IPS DF 4.7 (cell line): ENCODE measurements at regions not wholly inside any gene's neighbourhood (a gene's known extent, or its start where the extent isn't known, plus 50 kb on each side); places are given as distances from the start of the nearest gene placed in this dataset.
"Not testable (repeated sequence)": the region's sequence is repeated elsewhere in the genome, so short reads cannot be mapped to it uniquely, and the experiment has no call there.

Experiments
- DNase-seq: peaks from one replicate; pipeline ENCODE4 v3.0.0-alpha.2; 2013; ENCODE audit warnings: low spot score; ENCODE audit errors: extremely low read depth

DNA sequence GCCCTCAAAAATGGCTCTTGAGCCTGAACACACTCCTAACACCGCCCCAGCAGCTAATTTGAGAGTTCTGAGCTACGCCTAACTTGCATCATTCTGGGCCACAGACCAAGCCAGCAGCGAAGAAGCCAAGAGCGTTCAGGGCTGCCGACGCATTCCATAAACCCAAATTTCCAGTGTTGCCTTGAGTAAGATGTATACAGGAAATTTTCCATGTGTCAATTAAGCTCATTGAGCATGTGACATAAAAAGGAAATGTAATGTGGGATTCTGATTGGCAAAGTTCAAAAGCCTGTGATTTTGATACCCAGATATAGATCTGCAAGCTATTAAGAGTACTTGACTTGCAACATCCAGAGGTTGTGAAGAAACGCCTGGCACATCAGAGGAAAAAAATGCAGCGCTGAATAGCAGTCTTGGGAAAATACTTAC, 148.6 kb upstream of the NR2F2 start:
- no peak for DNase-seq

DNA sequence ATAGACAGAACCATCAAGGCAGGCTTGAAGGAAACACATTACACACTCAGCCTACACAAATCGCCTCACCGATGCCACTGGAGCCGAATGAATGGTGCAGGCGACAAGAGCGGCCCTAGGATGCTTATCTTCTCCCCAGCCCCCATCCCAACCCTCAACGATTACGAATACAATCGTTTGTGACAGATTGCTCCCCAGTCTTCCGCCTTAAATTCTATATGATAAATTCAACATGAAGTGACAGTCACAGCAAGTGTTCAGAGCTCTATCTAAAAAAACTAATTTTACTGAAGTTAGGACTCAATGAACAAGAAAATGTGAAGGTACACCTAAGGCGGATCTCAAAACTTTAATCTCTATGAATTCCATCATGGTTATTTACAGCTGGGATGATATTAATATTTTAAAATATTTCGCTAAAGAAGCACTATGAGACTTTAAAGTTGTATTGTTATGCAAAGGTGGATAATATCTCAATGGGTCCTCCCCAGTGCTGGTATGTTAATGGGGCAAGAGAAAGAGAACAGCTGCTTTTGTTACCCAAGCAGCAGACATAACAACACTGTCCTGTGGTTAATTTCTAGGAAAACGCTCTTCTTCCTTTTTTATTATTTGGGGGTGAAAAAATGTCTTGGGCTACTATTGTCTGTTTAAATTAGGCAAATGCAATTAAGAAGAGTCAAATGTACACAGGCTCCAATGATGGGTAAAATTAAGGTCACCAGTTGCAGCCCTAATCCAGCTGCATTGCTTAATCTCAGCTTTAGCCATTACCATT, 147.6 kb upstream of the NR2F2 start:
- DNase-seq = no peak

DNA sequence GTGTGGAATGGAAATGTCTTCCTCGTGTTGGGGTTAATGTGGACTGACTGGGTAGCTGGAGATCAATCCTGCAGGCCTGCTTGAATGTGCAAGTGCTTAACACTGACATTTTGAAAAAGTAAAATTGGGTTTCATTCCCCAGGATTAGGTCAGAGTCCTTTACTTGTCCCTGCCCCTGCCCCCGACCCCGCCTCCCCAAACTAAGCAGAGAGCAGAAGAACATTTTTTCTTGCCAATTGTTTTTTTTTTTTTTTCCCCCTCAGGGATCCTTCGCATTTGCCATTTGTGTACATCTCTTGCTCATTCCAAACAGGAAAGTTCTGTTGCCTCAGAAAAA, 147.0 kb upstream of the NR2F2 start:
- no peak for DNase-seq

DNA sequence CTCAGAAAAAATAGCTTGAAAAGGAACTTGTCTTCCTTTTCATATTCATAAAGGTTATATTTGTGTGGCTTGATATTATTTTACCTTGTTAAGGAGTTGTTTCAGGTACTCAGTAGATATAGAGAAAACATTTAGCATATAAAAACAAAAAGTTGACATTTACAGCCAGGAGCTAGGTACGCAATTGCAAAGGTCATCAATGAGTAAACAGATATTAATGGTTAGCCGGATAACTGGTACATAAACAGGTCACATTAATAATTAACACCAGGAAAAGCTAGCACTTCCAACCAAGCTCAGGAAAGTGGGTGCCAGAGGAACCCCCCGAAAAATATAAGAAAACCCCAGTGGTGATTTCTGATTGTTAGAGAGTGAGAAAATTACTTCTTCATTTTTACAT, 146.6 kb upstream of the NR2F2 start:
- DNase-seq = no peak

DNA sequence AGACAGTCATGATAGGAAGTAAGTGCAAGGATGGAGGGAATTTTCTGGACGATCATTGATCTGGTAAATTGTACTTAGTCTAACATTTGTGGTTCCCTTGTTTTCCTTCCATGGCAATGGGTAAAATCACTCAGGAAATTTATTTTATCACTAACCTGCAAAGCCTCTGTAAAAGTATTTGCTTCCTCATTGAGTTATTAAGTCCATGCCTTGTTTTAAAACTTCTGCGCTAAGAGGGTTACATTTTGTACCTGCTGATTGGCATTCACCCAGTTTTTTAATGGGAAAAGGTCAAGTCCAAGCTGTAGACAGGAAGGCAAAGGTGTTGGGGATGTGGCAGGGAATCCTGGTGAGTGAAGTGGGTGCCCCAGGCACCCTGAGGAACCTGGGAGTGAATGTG, 146.2 kb upstream of the NR2F2 start:
- DNase-seq = no peak

DNA sequence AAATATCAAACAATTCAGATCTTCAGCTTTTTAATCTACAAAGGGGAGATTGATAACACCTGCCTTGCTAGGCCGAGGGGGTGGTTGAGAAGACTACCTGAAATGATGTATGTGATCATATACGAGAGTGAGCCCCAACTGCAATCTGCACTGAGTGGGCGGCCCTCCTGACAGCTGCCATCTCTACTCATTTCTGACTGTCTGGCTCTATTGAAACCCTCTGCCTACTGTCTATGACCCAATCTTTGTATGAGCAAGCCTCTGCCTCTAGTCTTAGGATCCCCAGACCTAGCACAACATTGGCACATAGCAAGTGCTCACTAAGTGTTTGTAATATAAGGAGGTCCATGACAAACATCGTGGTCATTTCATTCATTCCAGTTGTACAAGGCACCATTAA, 144.4 kb upstream of the NR2F2 start:
- no peak for DNase-seq

DNA sequence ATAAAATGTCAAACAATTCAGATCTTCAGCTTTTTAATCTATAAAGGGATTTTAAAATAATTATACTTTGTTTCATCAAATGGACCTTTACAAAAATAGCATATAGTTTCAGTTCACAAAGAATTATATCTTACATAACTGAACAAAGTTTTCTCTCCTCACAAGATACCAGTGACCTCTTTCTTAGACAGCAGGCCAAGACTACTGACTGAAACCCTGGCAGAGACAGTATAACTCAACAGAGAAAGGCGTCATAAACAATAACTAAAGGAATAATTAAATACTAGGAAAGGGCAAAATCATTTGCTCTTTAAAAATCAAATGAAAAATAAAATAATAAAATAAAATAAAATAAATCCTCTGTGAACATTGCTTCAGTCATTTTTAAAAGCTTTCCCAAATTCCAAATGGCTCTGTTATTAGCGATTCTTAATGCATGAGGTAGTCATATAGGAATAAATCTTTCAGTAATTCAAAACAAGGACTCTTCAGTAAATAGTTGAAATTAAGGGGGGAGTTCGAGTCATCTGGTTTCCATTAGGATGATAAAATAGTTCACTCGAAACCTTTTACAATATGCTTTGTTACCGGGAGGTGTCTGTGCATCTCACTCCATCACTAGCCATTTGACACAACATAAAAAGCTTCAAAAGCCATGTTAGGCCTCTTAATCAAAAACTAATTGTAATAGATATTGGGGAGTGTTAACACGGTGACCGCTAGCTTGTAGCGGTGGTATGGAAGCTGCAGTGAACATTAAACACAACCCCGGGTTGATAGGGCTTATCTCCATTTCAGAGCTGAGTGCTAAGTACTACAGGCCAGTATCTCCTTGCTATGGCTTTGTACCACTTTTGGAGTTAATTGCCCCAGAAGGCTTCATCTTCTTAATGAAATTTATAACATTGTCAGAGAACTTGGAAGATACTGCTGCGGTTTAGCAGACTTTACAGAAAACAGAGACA, 142.9 kb upstream of the NR2F2 start:
- no peak for DNase-seq

DNA sequence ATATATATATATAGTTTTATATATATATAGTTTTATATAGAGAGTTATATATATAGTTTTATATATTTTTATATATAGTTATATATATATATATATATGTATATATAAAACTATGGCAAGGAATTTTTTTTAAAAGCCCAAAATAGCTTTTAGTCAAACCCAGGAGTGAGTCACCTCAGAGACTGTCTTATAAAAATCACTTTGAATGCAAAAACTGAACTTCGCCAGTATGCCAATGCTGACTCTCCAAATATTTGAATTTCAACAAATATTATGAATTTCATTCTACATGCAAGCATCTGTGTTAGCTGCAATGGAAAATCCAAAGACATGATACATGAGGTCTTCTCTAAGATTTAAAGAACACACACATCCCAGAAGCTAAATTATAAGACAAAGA, 132.8 kb upstream of the NR2F2 start:
- DNase-seq = no peak

DNA sequence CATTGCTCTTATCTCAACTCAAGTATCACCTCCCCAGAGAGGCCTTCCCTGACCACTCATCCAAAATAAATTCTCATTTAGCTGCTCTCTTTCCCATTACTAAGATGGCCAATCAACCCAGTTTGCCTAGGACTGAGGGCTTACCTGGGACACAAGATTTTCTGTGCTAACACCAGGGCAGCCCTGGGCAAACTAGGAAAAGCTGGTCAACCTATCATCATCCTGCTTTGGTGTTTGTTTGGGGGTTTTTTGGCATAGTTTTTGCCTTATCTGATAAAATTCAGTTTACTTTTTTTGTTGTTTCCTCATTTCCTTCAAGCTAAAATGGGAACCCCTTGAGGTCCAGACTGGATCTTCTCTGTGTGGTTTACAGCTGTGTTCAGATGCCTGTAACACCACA, 131.4 kb upstream of the NR2F2 start:
- DNase-seq = no peak

DNA sequence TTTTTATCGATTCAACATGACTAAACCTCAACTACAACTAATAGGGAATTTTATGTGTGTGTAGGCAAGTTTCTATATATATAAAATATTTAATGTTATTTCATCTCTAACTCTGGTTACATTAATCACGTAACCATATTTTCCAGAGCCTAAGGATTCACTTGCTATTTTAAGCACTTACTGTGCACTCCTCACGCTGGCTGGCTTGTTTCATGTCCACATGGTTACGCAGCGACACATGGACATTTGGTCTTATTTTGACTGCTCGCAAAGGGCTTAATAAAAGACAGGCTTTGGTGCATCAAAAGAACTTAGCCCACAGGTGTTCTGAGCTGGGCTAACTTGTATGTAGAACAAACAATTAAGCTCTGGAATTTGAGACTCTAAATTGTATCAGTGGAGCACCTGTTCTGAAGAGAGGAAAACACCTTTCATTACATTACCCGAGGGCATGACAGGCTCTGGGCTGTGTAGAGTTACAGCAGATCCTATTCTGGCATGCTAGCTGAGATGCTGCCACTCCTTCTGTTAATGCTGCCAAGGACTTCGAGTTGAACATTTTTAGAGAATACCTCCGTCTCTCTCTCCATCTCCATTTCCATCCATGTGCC, 130.0 kb upstream of the NR2F2 start:
- DNase-seq = no peak

DNA sequence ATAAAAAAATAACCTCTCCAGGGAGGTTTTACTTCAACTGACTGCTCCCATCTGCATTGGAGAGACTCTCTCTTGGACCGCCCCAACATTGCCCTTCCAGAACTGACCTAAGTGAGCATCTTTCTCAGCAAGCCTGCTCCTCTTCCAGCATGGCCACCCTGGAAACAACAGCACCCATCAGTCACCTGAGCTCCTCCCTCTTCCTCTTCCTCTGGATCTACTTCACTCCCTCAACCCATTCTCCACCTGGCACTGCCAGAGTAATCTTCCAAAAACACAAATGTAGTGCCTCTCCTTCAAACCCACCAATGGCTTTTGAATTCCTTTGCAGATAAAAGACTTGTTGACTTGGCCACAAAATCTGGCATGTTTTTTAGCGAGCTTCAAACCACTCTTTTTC, 128.8 kb upstream of the NR2F2 start:
- no peak for DNase-seq

DNA sequence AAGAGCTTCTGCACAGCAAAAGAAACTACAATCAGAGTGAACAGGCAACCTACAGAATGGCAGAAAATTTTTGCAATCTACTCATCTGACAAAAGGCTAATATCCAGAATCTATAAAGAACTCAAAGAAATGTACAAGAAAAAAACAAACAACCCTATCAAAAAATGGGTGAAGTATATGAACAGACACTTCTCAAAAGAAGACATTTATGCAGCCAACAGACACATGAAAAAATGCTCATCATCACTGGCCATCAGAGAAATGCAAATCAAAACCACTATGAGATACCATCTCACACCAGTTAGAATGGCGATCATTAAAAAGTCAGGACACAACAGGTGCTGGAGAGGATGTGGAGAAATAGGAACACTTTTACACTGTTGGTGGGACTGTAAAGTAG, 124.9 kb upstream of the NR2F2 start:
- not testable (repeated sequence) for DNase-seq

DNA sequence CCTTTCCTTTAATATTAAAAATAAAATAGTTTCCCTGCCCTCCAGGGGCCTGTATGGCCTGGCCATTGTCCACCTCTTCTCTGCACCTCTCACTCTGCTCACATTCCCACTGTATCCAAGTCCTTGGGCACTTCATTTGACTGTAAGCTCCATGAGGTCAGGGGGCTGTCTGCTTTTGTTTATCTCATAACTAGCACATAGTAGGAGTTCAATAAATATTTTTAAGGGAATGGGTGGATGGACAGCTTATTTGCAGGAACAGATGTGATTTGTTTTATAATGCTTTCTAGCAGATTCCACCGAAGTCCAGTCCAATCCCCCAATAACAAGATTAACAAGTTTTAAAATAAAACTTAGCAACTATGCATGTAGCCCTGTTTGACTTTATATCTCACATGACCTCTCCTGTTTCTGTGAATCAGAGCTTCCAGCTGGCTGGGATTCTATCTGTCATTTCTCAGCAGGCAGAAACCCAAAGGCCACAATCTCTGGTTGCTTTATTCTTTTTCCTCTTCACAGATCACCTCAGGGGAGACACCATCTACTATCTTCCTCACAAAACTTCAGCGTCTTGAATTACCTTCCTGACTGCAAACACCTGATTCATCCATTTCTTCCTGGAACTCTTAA, 123.0 kb upstream of the NR2F2 start:
- DNase-seq = no peak

DNA sequence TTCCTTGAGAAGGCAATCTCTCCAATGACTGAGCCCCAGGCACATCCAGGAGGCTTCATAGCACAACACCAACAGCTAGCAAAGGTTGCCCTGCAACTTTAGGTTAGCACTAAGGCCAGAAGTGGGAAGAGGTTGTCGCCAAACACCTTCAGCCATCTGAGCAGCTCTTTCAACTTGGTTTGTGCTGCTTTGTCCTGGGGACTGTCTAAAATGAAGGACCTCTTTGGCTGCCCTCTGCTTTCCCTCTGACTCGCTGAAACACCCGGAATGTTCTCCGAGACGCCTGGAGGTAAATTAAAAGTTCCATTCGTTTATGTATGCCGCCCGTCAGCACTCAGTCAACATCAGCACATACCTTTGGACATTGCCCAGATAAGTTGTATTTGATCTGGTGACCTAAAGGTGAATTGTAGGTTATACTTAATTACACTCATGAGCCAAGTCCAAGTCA, 121.2 kb upstream of the NR2F2 start:
- no peak for DNase-seq

DNA sequence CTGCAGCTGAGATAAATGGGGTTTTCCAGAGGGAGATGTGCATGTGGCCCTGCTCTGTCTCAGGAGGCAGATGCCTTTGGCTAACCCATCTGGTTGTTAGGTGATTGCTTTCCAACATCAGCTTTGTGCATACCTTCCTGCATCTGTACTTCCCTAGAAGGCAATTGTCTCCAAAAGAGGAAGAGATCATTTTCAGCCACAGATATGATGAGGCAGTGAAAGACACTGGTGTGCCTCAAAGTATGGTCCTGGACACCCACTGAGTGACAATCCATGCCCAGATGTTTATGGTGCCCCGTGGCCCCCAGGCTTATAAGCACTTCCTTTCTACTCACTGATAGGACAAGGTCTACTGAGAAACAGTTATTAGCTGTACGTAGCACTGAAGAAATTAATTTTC, 117.5 kb upstream of the NR2F2 start:
- DNase-seq = no peak

DNA sequence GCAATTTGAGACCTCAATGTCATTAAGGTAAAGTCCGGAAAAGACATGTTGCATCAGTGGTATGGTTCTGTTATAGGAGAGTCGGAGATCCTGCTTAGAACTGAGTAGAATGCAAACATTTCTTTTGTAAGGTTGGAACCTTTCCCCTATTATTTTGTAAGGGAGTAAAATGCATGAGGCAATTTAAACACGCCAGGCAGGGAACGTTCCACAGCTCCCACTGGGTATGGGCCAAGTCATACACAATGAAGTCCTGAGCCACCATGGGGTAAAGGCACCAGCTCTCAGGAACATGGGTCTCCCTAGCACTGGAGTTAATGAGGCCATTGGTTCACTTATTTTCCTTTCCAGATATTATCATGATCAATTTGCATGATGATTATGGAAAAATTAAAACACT, 116.6 kb upstream of the NR2F2 start:
- no peak for DNase-seq

DNA sequence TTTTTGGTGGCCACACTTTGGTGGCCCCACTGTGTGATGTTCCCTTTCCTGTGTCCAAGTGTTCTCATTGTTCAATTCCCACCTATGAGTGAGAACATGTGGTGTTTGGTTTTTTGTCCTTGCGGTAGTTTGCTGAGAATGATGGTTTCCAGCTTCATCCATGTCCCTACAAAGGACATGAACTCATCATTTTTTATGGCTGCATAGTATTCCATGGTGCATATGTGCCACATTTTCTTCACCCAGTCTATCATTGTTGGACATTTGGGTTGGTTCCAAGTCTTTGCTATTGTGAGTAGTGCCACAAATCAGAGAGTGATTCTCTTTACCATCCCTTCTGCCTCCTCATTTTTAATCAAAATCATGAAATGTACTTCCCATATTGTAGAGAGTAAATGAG, 114.0 kb upstream of the NR2F2 start:
- not testable (repeated sequence) for DNase-seq

DNA sequence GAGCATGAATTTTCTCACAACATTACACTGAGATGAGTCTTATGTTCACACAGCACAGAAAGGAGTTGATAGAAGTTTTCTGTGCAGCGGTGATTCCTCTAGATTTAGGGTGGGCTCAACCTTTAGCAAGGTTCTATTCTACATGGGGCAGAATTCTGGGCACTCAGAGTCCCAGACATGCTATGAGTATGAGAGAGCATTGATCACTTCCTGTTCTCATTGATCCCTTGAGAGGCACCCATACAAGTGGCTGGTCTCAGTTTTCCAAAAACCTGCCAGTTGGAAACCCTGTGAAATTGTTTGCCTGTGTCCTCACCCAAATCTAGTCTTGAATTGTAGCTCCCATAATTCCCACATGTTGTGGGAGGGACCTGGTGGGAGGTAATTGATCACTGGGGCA, 112.5 kb upstream of the NR2F2 start:
- no peak for DNase-seq

DNA sequence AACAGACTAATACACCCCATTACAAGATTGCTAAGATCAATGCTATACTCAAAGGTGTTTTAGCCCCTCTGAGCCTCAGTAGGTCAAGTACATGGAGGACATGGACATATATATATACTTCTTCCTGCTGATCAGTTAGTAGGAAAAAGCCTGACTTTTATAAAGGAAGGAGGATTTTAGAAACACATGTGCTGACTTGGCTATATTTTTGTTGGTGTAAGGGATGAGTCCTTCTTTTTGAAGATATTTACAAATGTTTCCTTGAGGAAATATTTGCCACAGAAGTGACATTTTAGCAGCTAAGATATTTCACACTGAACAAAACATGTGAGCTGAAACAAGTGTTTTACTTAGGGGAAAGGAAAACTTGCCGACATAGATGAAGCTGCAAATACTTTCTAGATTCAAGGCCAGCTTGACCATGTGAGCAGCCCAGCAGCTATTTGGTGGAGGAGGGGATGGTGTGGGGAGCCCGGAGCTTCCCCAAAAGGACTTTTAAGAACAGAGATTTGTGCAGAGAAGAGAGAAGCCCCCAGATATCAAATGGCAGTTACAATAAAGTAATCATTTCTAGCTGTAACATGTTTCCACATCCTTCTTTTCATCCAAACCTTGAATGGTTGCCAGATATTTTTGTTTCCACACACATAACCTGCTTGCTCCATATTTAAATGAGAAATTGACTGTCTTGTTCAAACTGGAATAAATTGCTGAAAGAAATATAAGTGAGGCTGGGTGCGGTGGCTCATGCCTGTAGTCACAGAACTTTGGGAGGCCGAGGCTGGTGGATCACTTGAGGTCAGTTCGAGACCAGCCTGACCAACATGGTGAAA, 111.7 kb upstream of the NR2F2 start:
- DNase-seq = no peak

DNA sequence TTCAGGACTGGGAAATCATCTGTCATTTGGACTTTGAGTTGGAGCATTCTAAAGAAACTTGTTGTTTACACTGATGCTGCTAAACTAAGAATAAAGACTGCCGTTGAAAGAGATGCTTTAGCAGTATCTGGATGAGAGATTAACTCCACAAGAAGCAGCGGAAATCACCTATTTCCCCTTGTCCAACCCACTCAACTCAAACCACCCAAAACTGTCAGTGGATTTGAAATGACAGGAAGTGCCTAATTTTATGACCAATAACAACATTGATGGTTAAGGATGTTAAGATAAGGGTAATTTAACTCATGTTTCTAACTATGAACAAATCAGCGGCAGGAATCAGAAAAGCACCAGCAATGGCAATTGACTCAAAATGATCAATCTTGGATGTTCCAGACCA, 110.8 kb upstream of the NR2F2 start:
- DNase-seq = no peak

DNA sequence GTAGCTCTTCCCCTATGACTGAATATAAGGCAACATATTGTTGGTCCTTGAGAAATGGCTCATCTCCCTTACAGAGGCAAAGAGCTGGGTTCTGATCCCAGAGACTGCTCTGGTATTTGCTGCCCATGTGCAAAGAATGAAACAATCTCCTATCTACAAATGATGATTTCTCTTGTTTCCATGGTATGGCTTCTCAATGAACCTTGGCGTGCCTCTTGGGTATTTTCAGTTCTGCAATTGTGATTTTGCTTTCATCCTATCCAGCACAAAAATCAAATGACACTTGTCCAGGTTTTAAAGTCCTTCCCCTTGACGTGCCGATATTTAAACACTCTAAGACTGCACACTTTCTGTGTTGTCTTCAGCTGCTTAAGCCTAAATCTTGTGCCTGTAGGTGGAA, 109.8 kb upstream of the NR2F2 start:
- no peak for DNase-seq
